ENCODE measurements at regions not wholly inside any gene's neighbourhood (a gene's known extent, or its start where the extent isn't known, plus 50 kb on each side); places are given as distances from the start of the nearest gene placed in this dataset.
"Not testable (repeated sequence)": the region's sequence is repeated elsewhere in the genome, so short reads cannot be mapped to it uniquely, and the experiment has no call there.

DNA sequence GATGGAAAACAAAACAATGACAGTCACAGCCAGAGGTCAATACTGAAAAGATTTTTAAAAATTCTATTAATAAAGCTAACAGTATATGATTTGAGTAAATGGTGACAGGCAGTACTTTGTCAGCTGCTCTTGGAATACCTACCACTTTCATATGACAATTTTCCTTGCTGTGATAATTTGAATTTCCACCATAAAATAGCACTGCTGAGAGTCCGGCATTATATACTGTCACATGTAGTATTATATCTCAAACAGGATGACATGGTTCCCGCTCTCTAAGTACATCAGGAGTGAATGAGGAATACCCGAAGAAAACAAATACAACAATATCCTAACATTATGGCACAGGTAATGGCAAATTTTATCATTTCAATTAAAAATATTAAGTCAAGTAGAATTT lies 146.8 kb upstream of the TMPRSS15 start:
- no peak for DNase-seq (ENCODE audit: low spot score)
- Histone ChIP-seq H3K27ac (no peak overlapping the region), H3K4me1 (no peaks in the 10 kb centered on the region), H3K36me3 (no peaks in the 10 kb centered on the region), H3K4me3 (no peak overlapping the region), H3K9me3 (no peaks in the 10 kb centered on the region), H3K27me3 (no peaks in the 10 kb centered on the region)
- TF ChIP-seq, protein P1, sequence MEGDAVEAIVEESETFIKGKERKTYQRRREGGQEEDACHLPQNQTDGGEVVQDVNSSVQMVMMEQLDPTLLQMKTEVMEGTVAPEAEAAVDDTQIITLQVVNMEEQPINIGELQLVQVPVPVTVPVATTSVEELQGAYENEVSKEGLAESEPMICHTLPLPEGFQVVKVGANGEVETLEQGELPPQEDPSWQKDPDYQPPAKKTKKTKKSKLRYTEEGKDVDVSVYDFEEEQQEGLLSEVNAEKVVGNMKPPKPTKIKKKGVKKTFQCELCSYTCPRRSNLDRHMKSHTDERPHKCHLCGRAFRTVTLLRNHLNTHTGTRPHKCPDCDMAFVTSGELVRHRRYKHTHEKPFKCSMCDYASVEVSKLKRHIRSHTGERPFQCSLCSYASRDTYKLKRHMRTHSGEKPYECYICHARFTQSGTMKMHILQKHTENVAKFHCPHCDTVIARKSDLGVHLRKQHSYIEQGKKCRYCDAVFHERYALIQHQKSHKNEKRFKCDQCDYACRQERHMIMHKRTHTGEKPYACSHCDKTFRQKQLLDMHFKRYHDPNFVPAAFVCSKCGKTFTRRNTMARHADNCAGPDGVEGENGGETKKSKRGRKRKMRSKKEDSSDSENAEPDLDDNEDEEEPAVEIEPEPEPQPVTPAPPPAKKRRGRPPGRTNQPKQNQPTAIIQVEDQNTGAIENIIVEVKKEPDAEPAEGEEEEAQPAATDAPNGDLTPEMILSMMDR (IDR thresholded peaks at IDR 0.05), result no peak

DNA sequence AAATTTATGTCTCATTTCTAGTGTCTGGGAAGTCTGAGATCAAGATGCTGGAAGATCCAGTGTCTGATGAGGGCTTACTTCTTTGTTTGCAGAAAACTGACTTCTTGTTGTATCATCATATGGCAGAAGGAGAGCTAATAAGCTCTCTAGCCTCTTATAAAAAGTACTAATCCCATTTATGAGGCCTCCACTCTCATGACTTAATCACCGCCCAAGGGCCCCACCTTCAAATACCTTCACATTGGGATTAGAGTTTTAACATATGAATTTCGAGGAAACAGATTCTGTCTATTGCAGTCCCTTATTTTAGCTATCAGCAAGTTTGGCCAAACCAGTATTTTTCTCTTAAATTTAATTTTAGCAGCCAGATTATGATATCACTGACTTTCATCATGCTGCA lies 150.2 kb upstream of the TMPRSS15 start:
- Histone ChIP-seq H3K27me3 (no peaks in the 10 kb centered on the region), H3K27ac (no peak overlapping the region), H3K9me3 (no peaks in the 10 kb centered on the region), H3K4me1 (no peaks in the 10 kb centered on the region), H3K36me3 (no peaks in the 10 kb centered on the region), H3K4me3 (no peak overlapping the region)
- no peak for DNase-seq (ENCODE audit: low spot score)
- TF ChIP-seq, protein P1 (IDR thresholded peaks at IDR 0.05), result no peak

DNA sequence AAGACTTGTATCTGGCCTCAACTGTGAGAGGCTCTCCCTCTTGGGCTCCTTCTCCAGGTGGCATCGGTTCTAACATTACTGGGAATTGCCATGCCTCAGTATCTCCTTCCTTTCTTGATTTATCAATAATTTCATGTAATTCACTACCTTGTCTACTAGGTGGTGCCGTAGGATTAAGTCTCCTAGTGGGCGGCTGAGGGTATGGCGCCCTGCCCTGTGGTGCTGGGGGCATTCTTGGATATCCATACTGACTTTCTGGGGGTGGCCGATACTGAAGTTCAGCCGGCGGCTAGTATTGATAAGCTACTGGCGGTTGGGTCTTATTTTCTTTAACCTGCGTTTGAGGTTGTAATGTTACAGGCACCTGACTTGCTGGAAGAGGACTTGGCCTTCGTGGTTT lies 164.2 kb upstream of the TMPRSS15 start:
- H3K27me3 ChIP-seq; H3K4me3 ChIP-seq; H3K4me1 ChIP-seq; DNase-seq (ENCODE audit: low spot score); H3K36me3 ChIP-seq; H3K9me3 ChIP-seq; H3K27ac ChIP-seq: not testable (repeated sequence)

DNA sequence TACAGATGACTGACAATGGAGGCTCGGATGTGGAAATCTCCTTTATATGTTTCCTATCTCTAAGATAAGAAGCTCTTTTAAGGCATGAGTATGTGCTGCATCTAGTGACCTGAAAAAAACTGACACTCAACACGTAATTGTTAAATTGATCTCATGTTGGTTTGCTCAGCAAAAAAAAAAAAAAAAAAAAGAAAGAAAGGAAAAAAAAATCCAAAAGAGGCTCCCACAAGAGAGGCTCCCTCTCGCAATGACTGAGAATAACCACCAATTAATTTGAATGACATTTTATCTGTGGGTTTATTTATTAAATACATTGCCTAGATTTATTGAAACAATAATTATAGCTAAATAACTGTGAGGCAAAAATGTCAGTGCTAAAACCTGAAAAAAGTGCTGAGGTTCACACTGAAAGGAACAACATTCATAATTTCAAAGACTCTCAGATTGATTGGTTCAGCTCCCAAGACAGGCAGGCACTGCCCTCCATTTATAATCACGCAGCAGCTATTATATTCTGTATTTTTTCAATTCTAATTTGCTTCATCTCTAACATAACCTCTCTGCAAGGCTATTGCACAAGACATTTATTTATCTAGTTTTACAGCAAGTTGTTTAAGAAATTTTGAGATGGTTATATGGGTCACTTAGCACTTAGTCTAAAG lies 184.5 kb upstream of the TMPRSS15 start:
- DNase-seq (ENCODE audit: low spot score), result no peak
- H3K4me1 ChIP-seq, result no peaks in the 10 kb centered on the region
- H3K36me3 ChIP-seq, result no peaks in the 10 kb centered on the region
- H3K4me3 ChIP-seq, result no peak overlapping the region
- H3K27ac ChIP-seq, result no peak overlapping the region
- no peaks in the 10 kb centered on the region for H3K27me3 ChIP-seq
- TF ChIP-seq, protein P1 (IDR thresholded peaks at IDR 0.05), result no peak
- no peaks in the 10 kb centered on the region for H3K9me3 ChIP-seq

DNA sequence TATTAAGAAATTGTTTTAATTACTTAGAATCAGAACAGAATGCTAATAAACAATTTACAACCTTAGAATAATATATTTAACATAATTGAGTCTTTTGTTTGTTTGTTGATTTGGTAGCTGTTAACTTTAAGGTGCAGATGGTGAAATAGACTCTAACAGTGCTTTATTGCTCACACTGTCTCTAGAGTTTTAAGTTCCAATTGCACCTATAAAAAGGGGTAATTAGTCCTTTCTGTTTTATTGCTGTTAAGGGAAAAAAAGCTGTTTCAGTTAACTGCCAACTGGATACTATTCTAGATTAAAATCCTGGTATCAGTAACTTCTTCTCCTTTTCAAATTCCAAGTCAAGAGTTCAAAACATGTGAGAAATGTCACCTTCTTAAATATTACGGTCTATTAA lies 197.6 kb upstream of the TMPRSS15 start:
- no peaks in the 10 kb centered on the region for H3K9me3 ChIP-seq
- H3K4me1 ChIP-seq, result no peaks in the 10 kb centered on the region
- H3K36me3 ChIP-seq, result no peaks in the 10 kb centered on the region
- H3K27ac ChIP-seq, result no peak overlapping the region
- TF ChIP-seq, protein P1 (IDR thresholded peaks at IDR 0.05), result no peak
- no peak for DNase-seq (ENCODE audit: low spot score)
- H3K4me3 ChIP-seq, result no peak overlapping the region
- no peaks in the 10 kb centered on the region for H3K27me3 ChIP-seq

DNA sequence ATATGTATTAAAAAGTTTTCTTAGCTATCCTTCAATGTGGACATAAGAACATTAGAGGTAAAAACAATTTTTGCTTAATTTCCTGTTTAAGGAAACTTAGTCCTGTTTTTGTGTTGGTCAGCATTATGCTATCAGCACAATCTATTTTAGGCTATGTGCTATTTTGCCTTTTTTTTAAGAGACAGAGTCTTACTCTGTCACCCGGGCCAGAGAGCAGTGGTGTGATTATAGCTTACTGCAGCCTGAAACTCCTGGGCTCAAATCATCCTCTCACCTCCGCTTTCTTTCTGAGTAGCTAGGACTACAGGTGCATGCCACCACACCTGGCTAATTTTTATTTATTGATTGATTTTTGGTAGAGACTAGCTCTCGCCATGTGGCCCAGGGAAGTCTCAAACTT lies 199.1 kb upstream of the TMPRSS15 start:
- no peak overlapping the region for H3K27ac ChIP-seq
- TF ChIP-seq, protein P1 (IDR thresholded peaks at IDR 0.05), result no peak
- no peaks in the 10 kb centered on the region for H3K27me3 ChIP-seq
- no peaks in the 10 kb centered on the region for H3K4me1 ChIP-seq
- H3K9me3 ChIP-seq, result no peaks in the 10 kb centered on the region
- H3K4me3 ChIP-seq, result no peak overlapping the region
- DNase-seq (ENCODE audit: low spot score), result no peak
- H3K36me3 ChIP-seq, result no peaks in the 10 kb centered on the region

Data from right atrium auricular region (tissue), 2 donors.